NCI-H748 (cell line): ENCODE measurements at regions not wholly inside any gene's neighbourhood (a gene's known extent, or its start where the extent isn't known, plus 50 kb on each side); places are given as distances from the start of the nearest gene placed in this dataset.

ENCODE experiments used
- DNase-seq: peaks from one replicate; lab custom pipeline; 2025; ENCODE audit not compliant: unreplicated experiment; lab: John Stamatoyannopoulos, UW

GRCh38 chr3:152516216-152516615 is 247.5 kb downstream of the MBNL1 start:
- DNase-seq, result no peak

GRCh38 chr3:152517502-152517901 is 248.8 kb downstream of the MBNL1 start:
- DNase-seq, result no peak

DNA sequence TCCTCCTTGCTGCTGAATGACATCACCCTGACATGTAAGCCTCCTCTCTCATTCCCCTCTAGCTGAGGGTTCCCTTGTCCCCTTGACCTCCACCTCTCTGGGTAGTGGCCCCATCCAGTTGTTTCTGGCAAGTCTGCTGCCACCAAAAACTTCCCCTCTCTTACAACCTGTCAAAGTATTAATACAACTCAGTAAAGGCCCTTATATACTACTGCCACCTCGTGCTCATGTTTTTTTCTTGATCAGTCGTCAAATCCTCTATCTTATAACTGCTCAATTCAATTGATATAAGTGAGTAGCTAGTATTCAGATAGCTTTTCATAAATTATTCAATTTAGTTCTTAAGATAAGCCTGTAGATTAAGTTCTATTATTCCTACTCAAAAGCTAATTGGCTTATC is 249.6 kb downstream of the MBNL1 start:
- no peak for DNase-seq

DNA sequence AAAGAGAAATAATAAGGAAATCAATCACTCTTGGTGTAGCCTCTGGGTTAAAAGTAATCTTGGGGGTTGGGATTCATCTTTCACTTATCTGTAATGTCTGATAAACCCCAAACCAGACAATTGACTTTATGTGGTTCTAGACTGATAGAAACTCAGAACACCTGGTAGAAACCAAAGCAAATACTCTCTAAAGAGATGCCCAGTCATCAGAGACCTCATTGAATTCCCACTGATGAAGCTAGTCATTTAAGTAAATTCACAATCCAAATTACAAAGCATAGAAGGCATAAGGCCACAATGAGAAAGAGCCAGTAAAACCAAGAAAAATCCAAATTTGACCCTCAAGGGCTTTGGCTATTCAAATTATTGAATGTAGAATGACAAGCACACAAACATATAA is 250.6 kb downstream of the MBNL1 start:
- DNase-seq, result no peak

GRCh38 chr3:152522036-152522435 is 253.3 kb downstream of the MBNL1 start:
- no peak for DNase-seq

GRCh38 chr3:152524198-152525140 is 255.7 kb downstream of the MBNL1 start:
- DNase-seq, result peak; percentile 47

- DNase-seq, result no peak
Observed at GRCh38 chr3:152531717-152532116, 263.0 kb downstream of the MBNL1 start.

- no peak for DNase-seq
Observed at GRCh38 chr3:152538518-152538917, 269.8 kb downstream of the MBNL1 start.

DNA sequence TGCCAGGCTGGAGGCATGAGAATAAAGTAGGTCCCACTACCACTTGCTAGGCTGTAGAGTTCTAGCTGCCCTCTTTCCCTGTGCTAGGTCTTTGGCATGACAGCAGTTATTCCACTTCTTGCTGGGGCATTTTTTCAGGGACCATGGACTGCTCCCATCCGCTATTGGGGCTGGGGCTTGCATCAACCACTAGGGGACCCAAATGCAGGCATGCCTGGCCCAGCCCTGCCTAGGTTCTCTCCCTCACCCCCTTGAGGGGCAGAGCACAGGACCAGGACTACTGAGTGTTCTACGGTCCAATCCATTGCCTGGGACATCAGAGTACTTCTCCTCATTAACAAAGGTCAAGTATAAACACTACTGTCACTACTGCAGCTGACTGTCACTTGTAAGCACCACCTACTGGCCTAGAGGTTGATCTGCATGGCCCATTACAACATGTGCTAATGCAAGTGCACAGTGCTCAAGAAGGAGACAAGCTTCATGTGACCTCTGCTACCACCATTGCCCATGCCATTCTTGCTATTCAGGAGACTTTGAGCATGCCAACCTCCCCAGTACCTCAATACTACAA is 270.5 kb downstream of the MBNL1 start:
- DNase-seq, result no peak

- no peak for DNase-seq
Observed at GRCh38 chr3:152540120-152540519, 271.4 kb downstream of the MBNL1 start.

GRCh38 chr3:152547153-152547552 is 278.4 kb downstream of the MBNL1 start:
- DNase-seq, result no peak

DNA sequence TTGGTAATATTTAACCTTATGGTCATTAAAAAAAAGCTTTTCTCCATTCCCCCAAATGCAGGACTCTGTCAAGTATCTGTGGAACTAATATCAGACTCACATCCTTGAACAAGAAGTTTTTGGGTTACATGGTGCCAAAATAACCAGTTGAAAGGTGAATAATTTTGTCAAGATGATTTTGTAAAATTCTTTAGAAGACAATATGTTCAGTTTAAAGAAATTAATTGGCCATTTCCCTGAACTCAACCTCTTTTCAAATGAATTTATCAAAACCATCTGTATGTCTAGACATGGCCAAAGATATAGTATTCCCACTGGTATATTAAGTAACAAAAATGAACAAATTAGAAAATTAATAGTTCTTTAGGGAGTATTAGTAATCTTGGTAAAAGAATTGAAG is 280.5 kb downstream of the MBNL1 start:
- no peak for DNase-seq

DNA sequence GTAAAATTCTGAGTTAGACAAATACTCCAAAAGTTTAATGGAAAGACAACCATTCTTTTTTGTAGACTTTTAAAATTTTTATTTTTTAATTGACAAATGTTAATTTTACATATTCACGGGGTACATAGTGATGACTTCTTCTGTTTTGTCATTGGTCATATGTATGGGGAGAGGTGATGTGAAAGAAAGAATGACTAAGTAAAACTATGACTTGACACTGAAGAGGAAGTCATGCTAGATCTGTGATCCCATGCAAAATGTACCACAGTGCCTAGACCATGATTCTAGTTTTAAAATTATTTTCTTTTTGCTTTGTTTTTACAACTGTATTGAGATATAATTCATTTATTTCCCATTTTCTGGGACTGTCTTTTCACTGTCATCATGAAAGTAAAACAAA is 281.6 kb downstream of the MBNL1 start:
- DNase-seq, result no peak

DNA sequence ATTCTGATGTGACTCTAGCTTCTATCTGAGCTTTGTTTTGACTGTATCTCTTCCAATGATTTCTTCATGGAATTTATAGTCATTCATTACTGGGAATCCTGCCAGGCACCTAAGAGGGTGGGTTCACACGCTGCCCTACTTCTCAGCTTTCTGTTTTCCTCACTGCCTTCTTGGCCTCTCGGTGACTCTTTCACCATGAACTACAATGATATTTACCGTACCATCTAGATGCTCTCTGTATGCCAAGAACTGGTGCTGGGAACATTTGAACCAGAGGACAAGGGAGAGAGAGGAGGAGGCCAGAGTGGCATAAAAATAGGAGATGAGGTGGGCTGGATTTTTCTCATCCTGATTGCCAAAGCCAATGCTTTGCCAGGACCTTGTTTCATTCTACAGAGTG is 280.0 kb upstream of the P2RY1 start:
- DNase-seq, result no peak

DNA sequence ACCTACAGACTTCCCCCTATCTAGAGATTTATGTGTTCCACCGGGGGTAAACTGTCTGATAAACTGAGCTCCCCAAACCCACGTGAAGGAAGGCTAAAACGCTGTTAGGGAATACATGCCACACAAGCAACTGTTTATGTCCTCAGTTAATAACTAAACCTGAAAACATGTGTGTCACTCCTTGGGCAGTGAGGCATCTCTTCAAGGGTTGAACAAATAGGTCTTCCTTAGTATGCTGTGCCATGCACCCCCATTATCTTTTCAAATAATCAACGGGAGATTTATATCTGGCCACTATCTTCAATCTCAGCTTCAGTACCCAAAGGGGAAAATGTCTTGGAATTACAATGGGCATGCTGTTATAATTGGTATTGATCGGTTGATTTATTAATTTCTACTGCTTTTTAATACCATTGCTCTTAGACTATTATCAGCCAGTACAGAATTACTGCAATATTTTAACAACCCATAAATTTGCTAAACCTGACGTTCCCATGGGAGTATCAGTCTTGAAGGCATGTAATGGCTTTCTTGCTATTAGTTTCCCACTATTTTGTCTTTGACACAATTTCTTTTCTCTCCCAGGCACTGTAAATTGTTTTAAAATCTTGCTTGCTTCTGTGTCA is 279.2 kb upstream of the P2RY1 start:
- DNase-seq, result no peak

- DNase-seq, result no peak
Observed at GRCh38 chr3:152556731-152557254, 278.1 kb upstream of the P2RY1 start.

DNA sequence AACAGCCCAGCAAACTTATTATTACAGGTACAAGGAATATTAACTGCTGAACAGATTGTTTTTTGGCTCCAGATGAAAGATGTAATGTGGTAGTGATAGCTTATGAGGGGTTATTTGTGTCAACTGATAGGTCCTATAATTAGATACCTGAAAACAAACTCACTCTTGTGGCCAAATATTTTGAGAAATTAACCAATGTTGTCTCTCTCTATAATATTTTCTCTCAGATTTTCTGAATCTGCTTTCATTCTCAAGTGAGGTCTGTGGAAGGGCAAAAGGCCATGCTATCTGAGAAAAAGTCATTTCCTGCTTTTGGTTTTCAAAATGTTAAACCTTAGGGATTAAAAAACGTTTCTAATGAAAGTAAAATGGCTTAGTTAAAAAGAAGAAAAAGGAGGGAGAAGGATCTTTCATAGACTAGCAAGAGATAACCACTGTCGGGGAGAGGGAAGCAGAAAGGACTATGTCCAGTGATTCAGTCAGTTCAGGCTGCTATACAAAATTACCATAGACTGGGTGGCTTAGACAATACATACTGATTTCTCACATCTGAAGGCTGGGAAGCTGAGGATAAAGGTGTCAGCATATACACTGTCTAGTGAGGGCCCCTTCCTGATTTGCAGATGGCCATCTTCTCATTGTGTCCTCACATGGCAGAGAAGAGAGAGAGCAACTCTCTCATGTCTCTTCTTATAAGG is 277.5 kb upstream of the P2RY1 start:
- no peak for DNase-seq

DNA sequence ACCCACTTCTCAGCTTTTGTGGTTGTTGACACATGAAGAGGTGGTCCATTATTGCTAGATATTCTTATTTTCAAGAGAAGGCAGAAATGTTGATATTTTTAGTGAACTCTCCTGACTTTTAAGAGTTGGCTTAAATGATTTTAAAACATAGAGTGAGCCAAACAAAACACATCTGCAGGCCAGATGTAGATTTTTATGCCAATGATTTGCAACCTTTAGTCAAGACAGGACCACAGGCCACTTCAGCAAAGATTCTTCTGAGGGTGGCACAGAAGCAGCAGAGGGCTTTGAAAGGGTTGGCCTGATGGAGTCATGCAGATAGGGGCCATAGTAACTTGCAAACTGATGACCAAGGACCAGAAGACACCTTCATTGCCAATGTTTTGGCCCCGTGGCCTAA is 276.5 kb upstream of the P2RY1 start:
- no peak for DNase-seq

DNA sequence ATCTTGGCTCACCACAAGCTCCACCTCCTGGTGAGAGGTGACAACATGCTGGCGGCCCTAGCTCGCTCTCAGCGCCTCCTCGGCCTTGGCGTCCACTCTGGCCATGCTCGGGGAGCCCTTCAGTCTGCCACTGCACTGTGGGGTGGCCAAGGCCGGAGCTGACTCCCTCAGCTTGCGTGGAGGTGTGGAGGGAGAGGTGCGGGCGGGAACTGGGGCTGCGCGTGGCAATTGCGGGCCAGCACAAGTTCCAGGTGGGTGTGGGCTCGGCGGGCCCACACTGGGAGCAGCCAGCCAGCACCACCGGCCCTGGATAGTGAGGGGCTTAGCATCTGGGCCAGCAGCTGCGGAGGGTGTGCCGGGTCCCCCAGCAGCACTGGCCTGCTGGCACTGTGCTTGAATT is 275.7 kb upstream of the P2RY1 start:
- DNase-seq, result no peak

DNA sequence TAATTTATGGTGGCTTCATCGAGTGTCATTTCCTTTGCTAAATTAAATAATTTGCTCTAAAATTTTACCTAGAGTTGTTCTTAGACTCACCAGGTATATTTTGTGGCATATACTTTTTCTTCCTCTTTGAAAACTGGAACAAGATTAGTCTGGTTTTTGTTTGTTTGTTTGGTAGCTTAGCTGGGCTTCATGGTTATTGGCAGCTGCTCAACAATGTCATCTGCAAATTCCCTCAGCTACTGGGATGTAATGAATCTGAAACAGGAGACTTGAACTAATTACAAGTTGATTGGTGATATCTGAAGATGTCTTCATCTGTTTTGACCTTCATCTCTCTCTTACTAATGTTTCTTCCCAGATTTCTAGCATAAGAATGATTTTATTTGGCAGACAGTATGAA is 270.5 kb upstream of the P2RY1 start:
- no peak for DNase-seq

DNA sequence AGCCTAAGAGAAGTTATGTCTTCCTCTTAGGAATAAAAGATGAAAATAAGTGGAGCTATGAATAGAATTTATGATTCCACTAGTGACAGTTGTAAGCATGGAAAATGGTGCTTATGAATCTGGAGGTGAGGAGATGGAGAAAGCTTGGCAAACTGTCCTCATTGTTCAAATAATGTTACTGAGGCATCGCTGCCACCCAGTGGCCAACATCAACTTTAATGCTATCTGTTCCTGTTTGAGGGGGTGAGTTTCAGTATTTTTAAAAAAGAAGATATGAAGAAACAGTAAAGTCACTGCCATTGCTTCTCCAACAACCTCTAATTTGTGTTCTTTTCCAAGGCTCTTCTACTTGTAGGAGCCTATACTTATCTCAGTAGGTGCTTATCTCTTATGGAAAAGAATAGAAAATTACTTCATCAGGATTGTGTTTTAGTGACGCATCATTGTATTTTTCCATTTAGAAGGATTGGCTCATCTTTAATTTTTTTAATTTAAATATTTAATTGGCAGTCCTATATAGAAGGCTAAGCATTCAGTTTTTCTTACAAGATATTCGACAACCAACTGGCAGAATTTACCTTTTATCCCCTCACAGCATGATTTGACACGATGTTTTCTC is 260.4 kb upstream of the P2RY1 start:
- peak; percentile 52 for DNase-seq
